ENCODE measurements at regions not wholly inside any gene's neighbourhood (a gene's known extent, or its start where the extent isn't known, plus 50 kb on each side); places are given as distances from the start of the nearest gene placed in this dataset.
A peak's percentile ranks its signal among the peaks of the same experiment; 100 is the strongest.
"Not testable (repeated sequence)": the region's sequence is repeated elsewhere in the genome, so short reads cannot be mapped to it uniquely, and the experiment has no call there.

- Mint-ChIP-seq H3K4me3 (peak overlapping the region; percentile 79 to 81 (median 80)), H3K4me1 (peaks cover 30% of the 10 kb centered on the region)
These were observed 74.5 kb upstream of the ZNF184 start for GRCh38 chr6:27547157-27548075.

GRCh38 chr6:27546522-27546921, 73.6 kb upstream of the ZNF184 start:
- Mint-ChIP-seq H3K4me3 (peak overlapping the region; percentile 0 to 80 (median 79)), H3K9me3 (peaks cover 26% of the 10 kb centered on the region), H3K27me3 (ENCODE audit: low read depth) (peaks cover 100% of the 10 kb centered on the region), H3K27ac (no peak overlapping the region), H3K36me3 (ENCODE audit: low read depth) (no peaks in the 10 kb centered on the region), H3K4me1 (peaks cover 30% of the 10 kb centered on the region)
- TF ChIP-seq CTCF (IDR thresholded peaks at IDR 0.05; ENCODE audit: unreplicated experiment in 3 of 3), result no peak

More at GRCh38 chr6:27547157-27548075, 74.5 kb upstream of the ZNF184 start:
- Mint-ChIP-seq H3K9me3 (peaks cover 26% of the 10 kb centered on the region), H3K36me3 (ENCODE audit: low read depth) (no peaks in the 10 kb centered on the region), H3K27ac (no peak overlapping the region), H3K27me3 (ENCODE audit: low read depth) (peaks cover 100% of the 10 kb centered on the region)
- TF ChIP-seq CTCF (IDR thresholded peaks at IDR 0.05; ENCODE audit: unreplicated experiment in 3 of 3), result no peak

GRCh38 chr6:27545271-27546046, 72.6 kb upstream of the ZNF184 start:
- peaks cover 30% of the 10 kb centered on the region for H3K4me1 Mint-ChIP-seq
- H3K36me3 Mint-ChIP-seq (ENCODE audit: low read depth), result no peaks in the 10 kb centered on the region
- peak overlapping the region; percentile 78 to 83 (median 79) for H3K4me3 Mint-ChIP-seq
- H3K27me3 Mint-ChIP-seq (ENCODE audit: low read depth), result peaks cover 100% of the 10 kb centered on the region
- H3K9me3 Mint-ChIP-seq, result peaks cover 26% of the 10 kb centered on the region
- no peak overlapping the region for H3K27ac Mint-ChIP-seq
- TF ChIP-seq CTCF (IDR thresholded peaks at IDR 0.05; ENCODE audit: unreplicated experiment in 3 of 3), result no peak

GRCh38 chr6:27544612-27545260, 71.8 kb upstream of the ZNF184 start:
- Mint-ChIP-seq H3K9me3 (peaks cover 26% of the 10 kb centered on the region), H3K27ac (no peak overlapping the region), H3K27me3 (ENCODE audit: low read depth) (peaks cover 100% of the 10 kb centered on the region), H3K36me3 (ENCODE audit: low read depth) (no peaks in the 10 kb centered on the region), H3K4me1 (peaks cover 30% of the 10 kb centered on the region), H3K4me3 (peak overlapping the region; percentile 78 to 83 (median 79))
- TF ChIP-seq CTCF (IDR thresholded peaks at IDR 0.05; ENCODE audit: unreplicated experiment in 3 of 3), result no peak

GRCh38 chr6:27544135-27544534, 71.2 kb upstream of the ZNF184 start:
- H3K27ac Mint-ChIP-seq; H3K36me3 Mint-ChIP-seq (ENCODE audit: low read depth): not testable (repeated sequence)
- Mint-ChIP-seq H3K4me3 (peak overlapping the region in 2 of 3 experiments; percentile 79 to 83), H3K9me3 (peaks cover 26% of the 10 kb centered on the region), H3K4me1 (peaks cover 30% of the 10 kb centered on the region), H3K27me3 (ENCODE audit: low read depth) (peaks cover 100% of the 10 kb centered on the region)

- Mint-ChIP-seq H3K4me3 (no peak overlapping the region), H3K27me3 (ENCODE audit: low read depth) (peaks cover 100% of the 10 kb centered on the region), H3K36me3 (ENCODE audit: low read depth) (no peaks in the 10 kb centered on the region), H3K27ac (no peak overlapping the region), H3K4me1 (peaks cover 20% of the 10 kb centered on the region), H3K9me3 (peaks cover 20% of the 10 kb centered on the region)
- TF ChIP-seq CTCF (IDR thresholded peaks at IDR 0.05; ENCODE audit: unreplicated experiment in 3 of 3), result no peak
These were observed 69.6 kb upstream of the ZNF184 start for GRCh38 chr6:27542485-27542884.
